ENCODE measurements at regions not wholly inside any gene's neighbourhood (a gene's known extent, or its start where the extent isn't known, plus 50 kb on each side); places are given as distances from the start of the nearest gene placed in this dataset.

DNA sequence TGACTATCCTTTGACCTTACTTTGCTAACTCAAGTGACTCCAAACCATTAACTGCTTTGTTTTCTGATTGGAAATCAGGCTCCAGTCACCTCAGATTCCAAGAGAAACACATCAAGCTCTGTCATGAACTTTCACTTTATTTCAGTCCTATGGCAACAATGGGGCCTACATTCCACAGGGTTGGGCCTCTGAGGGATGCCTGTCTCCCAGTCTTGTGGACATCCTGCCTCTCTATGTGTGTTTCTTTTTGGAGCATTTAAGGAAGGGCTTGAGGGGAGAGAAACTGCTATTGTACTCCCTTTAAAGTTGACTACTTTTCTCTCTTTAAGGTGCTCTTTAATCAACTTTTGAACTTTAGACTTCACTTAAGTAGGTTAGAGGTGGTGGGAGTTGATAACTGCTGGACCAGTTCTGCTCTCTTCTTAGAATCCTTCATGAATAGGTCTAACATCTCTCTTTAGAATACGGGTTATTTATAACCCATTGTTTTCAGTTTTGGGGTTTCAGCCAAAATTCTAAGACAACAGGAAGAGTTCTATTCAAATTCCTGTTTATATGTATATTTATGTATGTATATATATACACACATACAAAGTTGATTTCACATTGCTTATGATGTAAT lies 274.3 kb upstream of the NR3C2 start:
- TF ChIP-seq, protein P1, sequence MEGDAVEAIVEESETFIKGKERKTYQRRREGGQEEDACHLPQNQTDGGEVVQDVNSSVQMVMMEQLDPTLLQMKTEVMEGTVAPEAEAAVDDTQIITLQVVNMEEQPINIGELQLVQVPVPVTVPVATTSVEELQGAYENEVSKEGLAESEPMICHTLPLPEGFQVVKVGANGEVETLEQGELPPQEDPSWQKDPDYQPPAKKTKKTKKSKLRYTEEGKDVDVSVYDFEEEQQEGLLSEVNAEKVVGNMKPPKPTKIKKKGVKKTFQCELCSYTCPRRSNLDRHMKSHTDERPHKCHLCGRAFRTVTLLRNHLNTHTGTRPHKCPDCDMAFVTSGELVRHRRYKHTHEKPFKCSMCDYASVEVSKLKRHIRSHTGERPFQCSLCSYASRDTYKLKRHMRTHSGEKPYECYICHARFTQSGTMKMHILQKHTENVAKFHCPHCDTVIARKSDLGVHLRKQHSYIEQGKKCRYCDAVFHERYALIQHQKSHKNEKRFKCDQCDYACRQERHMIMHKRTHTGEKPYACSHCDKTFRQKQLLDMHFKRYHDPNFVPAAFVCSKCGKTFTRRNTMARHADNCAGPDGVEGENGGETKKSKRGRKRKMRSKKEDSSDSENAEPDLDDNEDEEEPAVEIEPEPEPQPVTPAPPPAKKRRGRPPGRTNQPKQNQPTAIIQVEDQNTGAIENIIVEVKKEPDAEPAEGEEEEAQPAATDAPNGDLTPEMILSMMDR (optimal IDR thresholded peaks at IDR 0.05 in 1 of 3, IDR thresholded peaks at IDR 0.05 in 1 of 3, conservative IDR thresholded peaks at IDR 0.05 in 1 of 3; ENCODE audit: extremely low read depth in 1 of 3, insufficient read depth in 2 of 3, low read length in 3 of 3) = no peak
- TF ChIP-seq EZH2 (IDR thresholded peaks at IDR 0.05; ENCODE audit: low read length) = no peak
